ENCODE measurements at regions not wholly inside any gene's neighbourhood (a gene's known extent, or its start where the extent isn't known, plus 50 kb on each side); places are given as distances from the start of the nearest gene placed in this dataset.

- no peak for TF ChIP-seq E2F1 (CRISPR knock-in tag; IDR thresholded peaks at IDR 0.05)
Measured at GRCh38 chr2:106020821-106021661, 173.1 kb downstream of the UXS1 start (continued).

- peaks cover 6% of the 10 kb centered on the region; the same call in 1 of the 2 replicates for H3K9me3 Mint-ChIP-seq
- no peak overlapping the region for H3K4me3 Mint-ChIP-seq
- H3K27me3 Mint-ChIP-seq (ENCODE audit: low read depth), result peaks cover 2% of the 10 kb centered on the region; the same call in 1 of the 2 replicates
- POLR2A ChIA-PET, result no interaction called here
- TF ChIP-seq NR1H2 (CRISPR knock-in tag; IDR thresholded peaks at IDR 0.05) (no peak), ZBTB21 (CRISPR knock-in tag; IDR thresholded peaks at IDR 0.05; ENCODE audit: borderline replicate concordance) (no peak), ZNF512 (CRISPR knock-in tag; IDR thresholded peaks at IDR 0.05; ENCODE audit: borderline replicate concordance) (no peak), OVOL2 (CRISPR knock-in tag; IDR thresholded peaks at IDR 0.05; ENCODE audit: borderline replicate concordance) (no peak), TEAD1 (CRISPR knock-in tag; IDR thresholded peaks at IDR 0.05) (no peak), JUN (CRISPR knock-in tag; IDR thresholded peaks at IDR 0.05) (no peak), ZMAT4 (CRISPR knock-in tag; IDR thresholded peaks at IDR 0.05) (no peak), E2F1 (CRISPR knock-in tag; IDR thresholded peaks at IDR 0.05) (no peak)
- H3K4me1 Mint-ChIP-seq, result peaks cover 28% of the 10 kb centered on the region
- H3K36me3 Mint-ChIP-seq, result no peaks in the 10 kb centered on the region; the same call in 1 of the 2 replicates
- CTCF ChIA-PET, result no interaction called here
- DNase-seq (ENCODE audit: low spot score), result no peak
- ATAC-seq, result no peak
- no peak overlapping the region for H3K27ac Mint-ChIP-seq
Measured at GRCh38 chr2:106020032-106020431, 174.1 kb downstream of the UXS1 start.

GRCh38 chr2:106018141-106018540 lies 176.0 kb downstream of the UXS1 start:
- Mint-ChIP-seq H3K9me3 (peaks cover 6% of the 10 kb centered on the region; the same call in 1 of the 2 replicates), H3K4me3 (no peak overlapping the region), H3K36me3 (no peaks in the 10 kb centered on the region; the same call in 1 of the 2 replicates), H3K4me1 (peaks cover 31% of the 10 kb centered on the region), H3K27ac (no peak overlapping the region), H3K27me3 (ENCODE audit: low read depth) (peaks cover 2% of the 10 kb centered on the region; the same call in 1 of the 2 replicates)
- DNase-seq (ENCODE audit: low spot score) (no peak), ATAC-seq (no peak)
- POLR2A ChIA-PET, result no interaction called here
- CTCF ChIA-PET, result no interaction called here
- TF ChIP-seq NFYB (CRISPR knock-in tag; conservative IDR thresholded peaks at IDR 0.05; ENCODE audit: low read depth) (no peak), ZBTB43 (CRISPR knock-in tag; IDR thresholded peaks at IDR 0.05) (no peak), FOXP4 (CRISPR knock-in tag; IDR thresholded peaks at IDR 0.05) (no peak), GRHL2 (CRISPR knock-in tag; IDR thresholded peaks at IDR 0.05; ENCODE audit: insufficient replicate concordance, severe bottlenecking) (no peak), TEAD1 (CRISPR knock-in tag; IDR thresholded peaks at IDR 0.05) (no peak), ETV6 (CRISPR knock-in tag; IDR thresholded peaks at IDR 0.05) (no peak), CDX4 (CRISPR knock-in tag; IDR thresholded peaks at IDR 0.05; ENCODE audit: borderline replicate concordance) (no peak), NR3C1 (CRISPR knock-in tag; conservative IDR thresholded peaks at IDR 0.05; ENCODE audit: low read depth) (no peak), ZNF423 (CRISPR knock-in tag; IDR thresholded peaks at IDR 0.05) (no peak), ARID4B (CRISPR knock-in tag; IDR thresholded peaks at IDR 0.05; ENCODE audit: borderline replicate concordance) (no peak), FOXJ3 (CRISPR knock-in tag; IDR thresholded peaks at IDR 0.05; ENCODE audit: borderline replicate concordance) (no peak)
